Hippocampal formation (tissue), 2 donors: ENCODE measurements at regions not wholly inside any gene's neighbourhood (a gene's known extent, or its start where the extent isn't known, plus 50 kb on each side); places are given as distances from the start of the nearest gene placed in this dataset.

Experiments
- DNase-seq, 2 donors: peaks; one replicate each; lab custom pipeline; 2025; lab: John Stamatoyannopoulos, UW

GRCh38 chr11:95387325-95387724 lies 156.3 kb upstream of the SESN3 start:
- DNase-seq: no peak

GRCh38 chr11:95385577-95385976 lies 154.6 kb upstream of the SESN3 start:
- DNase-seq: no peak

DNA sequence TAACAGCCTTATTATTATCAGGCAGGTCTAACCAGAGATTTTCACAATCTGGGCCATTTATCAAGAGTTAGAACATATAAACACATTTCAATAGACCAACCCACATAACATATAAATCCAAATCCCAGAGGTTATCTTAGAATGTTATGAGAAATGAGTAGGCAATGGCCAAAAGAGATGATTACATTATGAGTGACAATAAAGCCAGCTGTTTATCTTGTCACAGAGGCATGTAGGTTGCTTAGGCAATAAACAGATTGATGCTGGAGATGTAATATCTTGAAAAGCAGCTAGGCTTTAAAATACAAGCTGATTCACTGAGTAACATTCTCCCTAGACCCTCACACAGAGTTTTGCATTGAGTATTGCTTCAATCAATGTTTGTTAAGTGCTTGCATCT lies 148.5 kb upstream of the SESN3 start:
- no peak for DNase-seq

DNA sequence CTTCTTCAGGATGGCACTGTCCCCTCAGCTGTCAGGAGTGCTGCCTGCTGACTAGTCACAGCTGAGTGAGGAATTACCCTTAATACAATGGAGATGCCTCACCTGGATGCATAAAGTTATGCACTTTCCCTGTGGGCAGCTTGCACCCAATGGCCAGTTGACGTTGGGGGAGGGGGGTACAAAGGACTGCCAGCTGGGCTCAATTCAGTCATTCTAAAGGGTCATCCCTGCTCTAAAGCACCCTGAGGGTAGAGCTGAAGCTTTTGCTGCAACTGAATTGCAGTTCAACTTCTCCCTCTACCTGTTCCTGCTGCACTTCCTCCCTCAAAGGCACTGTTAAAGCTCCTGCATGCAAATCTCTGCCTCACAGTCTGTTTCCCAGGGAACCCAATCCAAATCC lies 147.8 kb upstream of the SESN3 start:
- DNase-seq: no peak

DNA sequence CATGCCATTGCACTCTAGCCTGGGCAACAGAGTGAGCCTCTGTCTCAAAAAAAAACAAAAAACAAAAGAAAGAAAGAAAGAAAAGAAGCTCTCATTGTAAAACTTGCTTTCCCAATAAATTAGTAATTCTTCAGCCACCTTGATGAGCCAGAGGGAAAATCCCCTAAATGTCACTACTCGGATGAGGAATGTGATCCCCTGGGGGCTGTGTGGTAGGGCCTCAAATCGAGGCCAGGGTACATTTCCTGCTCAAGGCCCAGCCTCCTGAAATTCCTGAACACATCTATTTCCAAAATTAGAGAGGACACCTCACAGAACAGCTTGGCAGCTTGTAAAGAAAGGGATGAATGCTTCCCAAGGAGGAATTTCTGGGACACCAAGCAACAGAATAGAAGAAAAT lies 147.1 kb upstream of the SESN3 start:
- no peak for DNase-seq

DNA sequence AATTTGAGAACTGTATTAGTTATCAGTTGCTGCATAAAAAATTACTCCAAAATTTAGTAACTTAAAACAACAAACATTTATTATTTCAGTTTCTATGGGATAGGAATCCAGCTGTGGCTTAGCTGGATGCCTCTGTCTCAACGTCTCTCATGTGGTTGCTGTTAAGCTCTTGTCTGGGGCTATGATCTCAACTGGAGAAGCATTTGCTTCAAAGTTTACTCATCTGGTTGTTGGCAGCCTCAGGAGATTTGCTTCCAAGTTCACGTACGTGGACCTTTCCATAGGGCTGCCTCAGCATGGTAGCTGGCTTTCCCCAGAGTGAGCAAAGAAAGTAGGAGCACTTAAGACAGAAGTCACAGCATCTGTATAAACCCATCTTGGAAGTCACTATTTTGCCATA lies 144.9 kb upstream of the SESN3 start:
- DNase-seq: no peak

DNA sequence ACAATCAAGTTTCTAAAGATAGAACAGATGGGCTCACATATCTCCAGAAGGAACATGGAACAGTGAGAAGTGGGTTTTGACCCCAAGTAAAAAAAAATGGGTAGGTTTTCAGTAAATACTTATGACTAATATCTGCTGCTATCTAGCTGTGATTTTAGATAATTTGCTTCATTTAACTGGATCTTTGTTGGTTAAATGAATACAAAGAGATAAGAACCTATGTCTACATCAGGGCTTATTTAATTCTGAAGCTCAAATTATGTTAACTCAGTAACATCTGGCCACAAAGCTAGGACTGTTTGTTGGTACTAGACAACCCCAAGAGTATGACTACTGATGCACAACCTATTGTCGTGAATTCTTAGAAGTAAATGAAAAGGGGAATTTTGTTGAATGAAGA lies 144.4 kb upstream of the SESN3 start:
- no peak for DNase-seq

- DNase-seq: no peak
Measured at GRCh38 chr11:95374105-95374504, 143.1 kb upstream of the SESN3 start.

DNA sequence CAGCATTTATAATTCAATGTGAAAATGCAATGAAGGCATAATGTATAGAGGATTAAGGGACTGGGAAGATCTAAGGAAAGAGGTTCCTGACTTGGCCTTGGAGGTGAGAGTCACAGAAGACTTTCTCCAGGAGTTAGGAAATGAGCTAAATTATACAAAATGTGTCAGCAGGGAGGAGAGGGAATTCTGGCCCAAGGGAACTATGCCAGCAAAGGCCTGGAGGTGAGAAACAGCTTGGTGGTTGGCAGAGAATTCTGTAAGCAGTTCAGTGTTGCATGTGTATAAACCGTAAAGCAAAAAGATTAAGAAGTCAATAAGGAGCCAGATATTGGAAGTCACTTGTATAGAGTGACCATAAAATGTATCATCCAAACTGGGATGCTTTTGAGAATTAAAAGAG lies 142.2 kb upstream of the SESN3 start:
- no peak for DNase-seq

DNA sequence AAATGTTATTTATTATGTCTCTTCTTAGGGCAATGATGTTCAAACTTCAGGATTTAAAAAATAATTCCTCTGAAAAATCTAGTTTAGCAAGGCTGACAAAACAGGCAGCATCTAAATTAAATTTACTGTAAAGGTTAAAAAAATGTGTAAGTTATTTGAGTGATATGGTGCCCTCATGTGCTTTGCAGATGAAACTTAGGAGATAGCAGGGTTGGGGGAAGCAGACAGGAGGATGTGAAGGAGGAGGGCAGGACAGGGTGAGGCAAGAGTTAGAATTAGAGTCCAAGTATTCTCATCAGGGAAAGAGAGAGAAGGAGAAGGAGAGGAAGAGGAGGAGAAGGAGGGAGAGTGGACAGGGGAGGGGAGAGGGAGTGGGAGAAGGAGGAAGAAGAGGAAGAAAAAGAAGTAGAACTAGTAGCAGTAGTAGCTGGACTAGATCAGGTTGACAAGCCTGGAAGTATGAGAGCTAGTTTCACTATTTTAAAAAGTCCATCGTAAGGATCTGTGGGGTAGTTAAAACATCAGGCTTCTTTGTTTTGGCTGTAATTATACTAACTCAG lies 141.2 kb upstream of the SESN3 start:
- DNase-seq: no peak

DNA sequence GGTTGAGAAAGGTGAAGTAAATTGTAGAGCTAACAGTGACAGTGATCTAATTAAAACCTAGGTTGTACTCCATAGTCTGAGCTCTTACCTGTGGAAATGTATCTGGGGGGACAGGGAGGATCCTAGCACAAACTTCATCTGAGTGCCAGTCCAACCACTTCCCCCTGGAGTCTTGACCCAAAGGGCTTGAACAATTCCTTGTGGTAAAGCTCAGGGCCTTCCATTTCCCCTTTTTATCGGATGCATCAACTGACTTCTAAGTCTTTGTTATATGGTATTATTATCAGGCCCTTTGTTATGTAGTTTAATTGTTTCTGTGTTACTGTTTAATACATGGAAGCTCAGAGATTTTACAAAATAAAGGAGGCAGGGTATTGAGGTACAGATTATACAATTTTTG lies 140.2 kb upstream of the SESN3 start:
- DNase-seq: no peak

- DNase-seq: no peak
Measured at GRCh38 chr11:95367726-95368125, 136.7 kb upstream of the SESN3 start.

- no peak for DNase-seq
Measured at GRCh38 chr11:95365348-95365747, 134.3 kb upstream of the SESN3 start.

GRCh38 chr11:95364324-95365295 lies 133.6 kb upstream of the SESN3 start:
- no peak for DNase-seq

GRCh38 chr11:95363708-95364107 lies 132.7 kb upstream of the SESN3 start:
- DNase-seq: no peak

DNA sequence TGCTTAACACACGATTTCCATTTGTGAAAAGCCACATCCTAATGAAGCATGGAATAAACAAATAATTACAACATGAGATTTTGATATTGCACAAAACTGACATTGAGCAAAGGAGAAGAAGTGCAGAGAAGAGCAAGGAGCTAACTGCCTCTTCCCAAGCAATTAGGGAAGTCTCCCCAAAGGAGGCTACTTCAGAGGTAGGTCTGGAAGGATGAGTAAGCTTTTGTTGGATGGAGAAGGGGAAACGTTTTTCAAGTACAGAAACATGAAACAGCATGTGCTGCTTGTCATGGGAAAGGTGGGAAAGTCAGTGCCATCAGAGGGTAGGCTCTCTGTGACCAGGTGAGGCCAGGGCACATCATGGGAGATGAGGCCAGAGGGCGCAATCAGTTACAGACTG lies 132.2 kb upstream of the SESN3 start:
- no peak for DNase-seq

DNA sequence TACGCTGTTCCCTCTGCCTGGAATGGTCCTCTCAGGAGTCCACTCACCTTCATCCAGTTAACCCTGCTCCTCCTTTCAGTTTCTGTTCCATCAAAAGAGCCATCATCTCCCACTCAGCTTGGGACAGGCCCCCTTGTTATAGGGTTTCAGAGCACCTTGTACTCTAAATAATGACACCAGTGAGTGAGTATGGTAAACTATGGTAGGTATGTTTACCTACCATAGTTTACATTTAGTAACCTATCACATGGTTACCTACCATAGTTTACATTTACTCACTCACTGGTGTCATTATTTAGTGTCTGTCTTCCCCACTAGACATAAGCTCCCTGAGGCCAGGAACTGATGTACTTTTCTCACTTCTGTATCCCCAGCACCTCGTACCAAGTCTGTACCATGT lies 130.2 kb upstream of the SESN3 start:
- DNase-seq: no peak

DNA sequence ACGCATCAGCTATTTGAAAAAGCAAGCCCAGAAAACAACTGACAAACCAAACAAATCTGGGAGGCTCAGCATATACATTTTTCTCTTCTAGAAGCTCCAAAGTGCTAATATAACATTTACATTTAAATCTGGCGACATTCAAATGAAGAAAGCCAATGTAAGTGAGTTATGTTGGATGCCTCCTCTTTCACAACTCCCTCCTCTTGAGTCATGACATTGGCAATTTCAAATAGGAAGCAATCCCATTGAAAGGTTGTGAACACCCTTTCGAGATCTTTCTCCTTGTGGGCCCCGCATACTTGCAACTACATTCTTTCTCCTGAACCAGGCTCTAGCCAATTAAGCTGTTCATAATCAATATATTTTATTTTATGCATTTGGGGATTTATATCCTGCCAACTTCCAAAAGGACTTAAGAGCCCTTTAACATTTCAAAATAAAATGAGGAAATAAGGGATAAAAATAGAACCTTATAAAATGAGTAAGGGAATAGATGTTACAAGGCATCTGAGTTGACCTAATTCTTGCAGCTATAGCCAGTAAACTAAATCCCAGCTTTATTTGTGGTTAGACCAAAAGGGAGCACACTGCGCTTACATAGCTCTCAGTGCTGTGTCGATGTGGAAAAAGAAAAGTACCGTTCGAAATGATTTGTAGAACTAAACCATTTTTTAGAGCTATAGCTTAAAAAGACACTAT lies 129.5 kb upstream of the SESN3 start:
- no peak for DNase-seq

GRCh38 chr11:95359756-95360155 lies 128.8 kb upstream of the SESN3 start:
- DNase-seq: no peak

DNA sequence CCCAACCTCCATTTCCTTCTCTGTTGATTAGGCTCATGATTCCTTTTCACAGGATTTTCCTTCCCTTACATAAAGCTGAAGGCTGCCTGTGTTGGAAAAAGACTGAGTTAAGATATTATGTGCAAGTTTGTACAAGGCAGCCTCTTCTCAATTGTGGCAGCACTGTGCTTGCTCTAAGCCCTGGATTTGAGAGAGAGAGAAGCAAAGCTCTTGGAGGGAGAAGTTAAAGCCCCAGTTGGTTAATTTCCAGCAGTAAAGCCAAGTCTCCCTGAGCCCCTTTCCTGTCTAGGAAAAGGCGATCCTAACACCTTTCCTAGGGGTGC lies 128.3 kb upstream of the SESN3 start:
- DNase-seq: no peak

DNA sequence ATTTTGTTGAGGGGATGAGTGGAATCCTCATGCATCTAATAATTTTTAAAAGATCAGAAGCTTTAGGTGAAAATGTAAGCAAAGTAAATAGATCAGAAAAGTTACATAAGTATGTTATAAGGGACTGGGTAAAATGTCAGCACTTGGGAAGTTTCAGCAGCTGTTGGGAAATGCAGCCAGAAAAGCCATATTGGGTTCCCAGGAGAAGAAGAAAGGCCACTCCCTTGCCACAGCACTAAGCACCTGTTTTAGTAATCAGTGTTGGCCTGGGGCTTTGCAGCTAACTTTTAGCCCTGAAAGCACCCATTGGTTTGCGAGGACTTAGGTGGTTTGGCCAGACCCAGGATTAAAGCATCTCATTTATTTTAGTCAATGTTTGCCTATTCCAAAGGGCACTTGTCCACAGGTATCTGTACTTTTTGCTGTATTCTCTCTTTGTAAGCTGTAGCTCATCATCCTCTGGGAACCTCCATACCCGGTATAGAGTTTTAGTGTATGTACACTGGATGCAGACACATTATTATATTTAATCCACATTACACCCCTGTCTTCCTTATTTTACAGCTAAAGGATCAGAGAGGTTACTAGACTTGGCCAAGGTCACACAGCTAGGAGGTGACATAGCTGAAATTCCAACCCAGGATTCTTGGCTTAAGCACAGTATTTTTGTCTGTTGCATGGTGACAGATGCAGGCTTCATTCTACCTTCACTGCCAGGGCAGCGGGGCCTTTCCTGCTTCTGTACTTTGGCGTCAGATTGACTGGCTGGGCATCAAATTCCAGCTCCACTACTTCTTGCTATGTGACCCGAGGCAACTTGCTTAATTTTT lies 127.7 kb upstream of the SESN3 start:
- no peak for DNase-seq

- no peak for DNase-seq
Measured at GRCh38 chr11:95354304-95354703, 123.3 kb upstream of the SESN3 start.
